ENCODE measurements at regions not wholly inside any gene's neighbourhood (a gene's known extent, or its start where the extent isn't known, plus 50 kb on each side); places are given as distances from the start of the nearest gene placed in this dataset.
A peak's percentile ranks its signal among the peaks of the same experiment; 100 is the strongest.

DNA sequence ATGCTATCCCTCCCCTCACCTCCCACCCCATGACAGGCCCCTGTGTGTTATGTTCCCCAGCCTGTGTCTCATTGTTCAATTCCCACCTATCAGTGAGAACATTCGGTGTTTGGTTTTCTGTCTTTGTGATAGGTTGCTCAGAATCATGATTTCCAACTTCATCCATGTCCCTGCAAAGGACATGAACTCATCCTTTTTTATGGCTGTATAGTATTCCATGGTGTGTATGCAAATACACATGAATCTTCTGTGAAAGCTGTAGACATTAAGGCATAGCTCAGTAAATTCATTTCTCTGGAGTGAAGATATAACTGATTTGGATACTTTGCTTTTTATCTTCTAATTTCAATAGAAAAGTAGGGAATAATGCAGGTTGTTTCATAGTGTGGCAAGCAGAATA, 125.8 kb upstream of the C1QTNF9B start:
- Histone ChIP-seq H3K27me3 (no peaks in the 10 kb centered on the region), H3K27ac (no peak overlapping the region), H3K9me3 (no peaks in the 10 kb centered on the region), H3K4me3 (no peak overlapping the region), H3K36me3 (ENCODE audit: low read depth, missing control alignments) (no peaks in the 10 kb centered on the region), H3K4me1 (no peaks in the 10 kb centered on the region)
- TF ChIP-seq POLR2A (IDR thresholded peaks at IDR 0.05) = no peak
- TF ChIP-seq, protein P1, sequence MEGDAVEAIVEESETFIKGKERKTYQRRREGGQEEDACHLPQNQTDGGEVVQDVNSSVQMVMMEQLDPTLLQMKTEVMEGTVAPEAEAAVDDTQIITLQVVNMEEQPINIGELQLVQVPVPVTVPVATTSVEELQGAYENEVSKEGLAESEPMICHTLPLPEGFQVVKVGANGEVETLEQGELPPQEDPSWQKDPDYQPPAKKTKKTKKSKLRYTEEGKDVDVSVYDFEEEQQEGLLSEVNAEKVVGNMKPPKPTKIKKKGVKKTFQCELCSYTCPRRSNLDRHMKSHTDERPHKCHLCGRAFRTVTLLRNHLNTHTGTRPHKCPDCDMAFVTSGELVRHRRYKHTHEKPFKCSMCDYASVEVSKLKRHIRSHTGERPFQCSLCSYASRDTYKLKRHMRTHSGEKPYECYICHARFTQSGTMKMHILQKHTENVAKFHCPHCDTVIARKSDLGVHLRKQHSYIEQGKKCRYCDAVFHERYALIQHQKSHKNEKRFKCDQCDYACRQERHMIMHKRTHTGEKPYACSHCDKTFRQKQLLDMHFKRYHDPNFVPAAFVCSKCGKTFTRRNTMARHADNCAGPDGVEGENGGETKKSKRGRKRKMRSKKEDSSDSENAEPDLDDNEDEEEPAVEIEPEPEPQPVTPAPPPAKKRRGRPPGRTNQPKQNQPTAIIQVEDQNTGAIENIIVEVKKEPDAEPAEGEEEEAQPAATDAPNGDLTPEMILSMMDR (IDR thresholded peaks at IDR 0.05) = no peak
- intact Hi-C loops (cut with DNase I; ENCODE audit: low total_unique reads) = loop anchor here (10.0 kb wide), 1 partner anchor 192 kb away; no protein-coding TSS in a partner anchor
- DNase-seq = no peak
- WGBS, 2 donors = 93 to 94% methylated on average over 1 of the region's 1 CpG

DNA sequence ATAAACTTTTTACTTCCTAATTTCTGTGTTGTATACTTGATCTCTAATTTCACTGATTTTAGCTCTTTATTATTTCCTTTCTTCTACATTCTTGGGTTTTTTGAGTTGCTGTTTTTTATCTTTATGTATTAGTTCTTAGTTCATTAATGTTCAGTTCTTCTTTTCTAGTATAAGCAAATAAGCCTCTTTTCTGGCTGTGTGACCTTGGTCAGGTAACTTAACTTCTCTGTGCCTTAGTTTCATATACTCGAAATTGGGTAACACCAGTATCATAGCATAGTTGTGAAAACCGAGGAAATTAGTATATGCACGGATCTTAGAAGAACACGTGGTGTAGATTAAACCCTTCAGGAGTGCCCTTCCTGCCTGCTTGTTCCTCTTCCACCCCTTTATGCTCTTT, 130.2 kb upstream of the C1QTNF9B start:
- Histone ChIP-seq H3K4me3 (no peak overlapping the region), H3K27me3 (no peaks in the 10 kb centered on the region), H3K9me3 (no peaks in the 10 kb centered on the region), H3K36me3 (ENCODE audit: low read depth, missing control alignments) (no peaks in the 10 kb centered on the region), H3K27ac (no peak overlapping the region), H3K4me1 (no peaks in the 10 kb centered on the region)
- 73 to 78% methylated on average over 4 of the region's 4 CpGs for WGBS, 2 donors
- DNase-seq = no peak
- no peak for TF ChIP-seq POLR2A (IDR thresholded peaks at IDR 0.05)
- TF ChIP-seq, protein P1 (IDR thresholded peaks at IDR 0.05) = no peak
- intact Hi-C loops (cut with DNase I; ENCODE audit: low total_unique reads) = loop anchor here (10.0 kb wide), 1 partner anchor 187 kb away; no protein-coding TSS in a partner anchor

DNA sequence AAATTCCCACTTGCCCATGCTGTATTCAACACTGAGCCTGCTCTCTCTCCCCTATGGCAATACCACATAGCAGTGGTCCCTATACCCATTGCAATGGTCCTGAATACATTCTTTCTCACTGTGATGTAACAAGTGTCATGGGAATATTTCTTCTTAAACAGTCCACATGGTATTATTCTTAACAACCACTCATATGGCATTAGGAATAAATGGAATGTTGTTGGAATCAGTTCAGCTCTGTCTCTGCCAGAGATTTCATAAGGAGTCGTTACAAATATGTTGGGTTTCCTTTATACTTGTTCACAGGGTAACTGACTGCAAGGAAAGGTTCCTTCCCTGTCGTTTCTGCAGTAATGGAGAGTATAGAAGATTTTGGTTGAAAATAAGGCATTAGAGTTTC, 128.3 kb upstream of the SPATA13 start:
- Histone ChIP-seq H3K36me3 (ENCODE audit: low read depth, missing control alignments) (no peaks in the 10 kb centered on the region), H3K27ac (no peak overlapping the region), H3K27me3 (no peaks in the 10 kb centered on the region), H3K4me3 (no peak overlapping the region), H3K4me1 (peaks cover 20% of the 10 kb centered on the region), H3K9me3 (no peaks in the 10 kb centered on the region)
- no peak for DNase-seq
- WGBS, 2 donors = 44 to 64% methylated on average over 2 of the region's 2 CpGs
- intact Hi-C loops (cut with DNase I; ENCODE audit: low total_unique reads) = no loop called here
- TF ChIP-seq, protein P1 (IDR thresholded peaks at IDR 0.05) = no peak
- TF ChIP-seq POLR2A (IDR thresholded peaks at IDR 0.05) = no peak

DNA sequence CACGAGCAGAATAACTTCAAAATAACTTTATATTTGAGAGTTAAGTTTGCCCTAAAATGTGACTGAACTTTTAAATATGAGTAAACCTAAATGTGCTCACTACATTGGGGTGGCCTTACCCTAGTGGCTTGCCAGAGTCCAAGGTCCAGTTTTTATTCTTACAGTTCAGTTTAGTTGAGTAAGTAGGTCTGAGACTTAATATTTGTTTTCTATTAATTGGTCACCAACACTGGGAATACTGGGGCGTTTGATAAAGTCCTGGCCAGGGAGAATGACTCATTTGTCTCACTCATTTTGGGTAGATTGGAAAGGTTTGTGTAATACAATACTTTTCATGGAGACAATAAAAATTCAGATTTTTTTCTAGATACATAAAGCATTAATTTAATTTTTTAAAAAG, 127.8 kb upstream of the SPATA13 start:
- H3K27me3 ChIP-seq = no peaks in the 10 kb centered on the region
- H3K4me1 ChIP-seq = peaks cover 20% of the 10 kb centered on the region
- 69 to 70% methylated on average over 2 of the region's 2 CpGs for WGBS, 2 donors
- H3K27ac ChIP-seq = no peak overlapping the region
- no peak overlapping the region for H3K4me3 ChIP-seq
- no peaks in the 10 kb centered on the region for H3K36me3 ChIP-seq (ENCODE audit: low read depth, missing control alignments)
- no peak for DNase-seq
- no peaks in the 10 kb centered on the region for H3K9me3 ChIP-seq
- intact Hi-C loops (cut with DNase I; ENCODE audit: low total_unique reads) = no loop called here
- TF ChIP-seq POLR2A (IDR thresholded peaks at IDR 0.05) = no peak
- TF ChIP-seq, protein P1 (IDR thresholded peaks at IDR 0.05) = no peak

DNA sequence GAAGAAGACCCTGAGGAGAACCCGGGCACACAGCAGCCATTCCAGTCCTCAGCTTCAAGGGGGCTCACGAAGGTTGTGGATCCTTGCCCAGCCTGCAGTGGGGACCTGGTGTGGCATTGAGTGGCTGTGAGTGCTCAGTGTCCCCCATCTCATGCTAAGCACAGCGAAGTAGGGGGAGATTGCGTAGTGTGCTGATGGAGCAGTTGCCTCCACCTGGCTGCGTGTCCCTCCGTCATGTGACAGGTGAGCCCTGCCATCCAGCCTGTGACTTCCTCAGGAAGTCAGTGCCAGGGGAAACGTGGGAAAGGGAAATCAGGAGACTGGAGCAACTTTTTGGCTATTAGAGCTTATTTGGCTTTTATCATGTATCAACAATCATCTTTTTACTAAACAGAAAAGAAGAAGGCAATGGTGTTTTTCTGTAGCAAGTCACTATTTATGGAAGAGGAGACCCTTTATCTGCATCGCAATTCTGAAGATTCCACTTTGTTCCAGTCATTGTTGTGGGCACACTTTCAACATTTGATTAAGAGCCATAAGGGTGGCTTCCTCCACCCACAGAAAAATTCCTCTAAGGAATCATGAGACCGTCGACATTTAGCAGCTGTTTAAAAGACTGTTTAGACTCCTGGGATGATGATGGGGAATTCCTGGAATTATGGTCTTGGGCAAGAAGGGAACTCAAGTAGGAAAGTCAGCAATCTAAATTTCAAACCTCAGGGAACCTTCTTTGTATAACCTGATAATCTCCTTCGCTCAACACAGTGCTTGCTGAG, 126.8 kb upstream of the SPATA13 start:
- no peak for DNase-seq
- WGBS, 2 donors = 58 to 65% methylated on average over 10 to 11 of the region's 11 CpGs
- intact Hi-C loops (cut with DNase I; ENCODE audit: low total_unique reads) = no loop called here
- TF ChIP-seq, protein P1 (IDR thresholded peaks at IDR 0.05) = no peak
- TF ChIP-seq POLR2A (IDR thresholded peaks at IDR 0.05) = no peak
- H3K4me3 ChIP-seq = no peak overlapping the region
- no peaks in the 10 kb centered on the region for H3K27me3 ChIP-seq
- peaks cover 20% of the 10 kb centered on the region for H3K4me1 ChIP-seq
- H3K36me3 ChIP-seq (ENCODE audit: low read depth, missing control alignments) = no peaks in the 10 kb centered on the region
- H3K9me3 ChIP-seq = no peaks in the 10 kb centered on the region
- H3K27ac ChIP-seq = peak overlapping the region in 1 of 2 donors; percentile 21

Measured in testis (tissue), 2 donors.